K562 (cell line): ENCODE measurements at regions not wholly inside any gene's neighbourhood (a gene's known extent, or its start where the extent isn't known, plus 50 kb on each side); places are given as distances from the start of the nearest gene placed in this dataset.

Experiments used
- MGA ChIP-seq: fragments of 450-650 bp; IDR thresholded peaks from 2 replicates; pipeline ENCODE4 v1.6.1; 2016; ENCODE audit warnings: mild to moderate bottlenecking, moderate library complexity
- POU5F1 ChIP-seq: fragments of 150-350 bp; IDR thresholded peaks from 2 replicates; pipeline ENCODE4 v1.6.1; 2014; ENCODE audit warnings: borderline replicate concordance, low read length, low read depth, mild to moderate bottlenecking; ENCODE audit not compliant: partially characterized antibody
- RFX1 ChIP-seq: fragments of 450-650 bp; IDR thresholded peaks from 2 replicates; pipeline ENCODE4 v1.6.1; 2016; ENCODE audit warnings: mild to moderate bottlenecking, moderate library complexity
- SIN3B ChIP-seq: fragments of 450-650 bp; IDR thresholded peaks from 2 replicates; pipeline ENCODE4 v1.6.1; 2017; ENCODE audit warnings: low read depth, mild to moderate bottlenecking, moderate library complexity

- no peak for TF ChIP-seq POU5F1
- no peak for TF ChIP-seq MGA
- TF ChIP-seq RFX1, result no peak
- no peak for TF ChIP-seq SIN3B
Observed at GRCh38 chr1:228810878-228811711, 75.8 kb downstream of the RHOU start (continued).
